GM21381 (cell line): ENCODE measurements at regions not wholly inside any gene's neighbourhood (a gene's known extent, or its start where the extent isn't known, plus 50 kb on each side); places are given as distances from the start of the nearest gene placed in this dataset.

Experiments used
- ATAC-seq: cut with Tn5 transposase; IDR thresholded peaks from one replicate; pipeline ENCODE4 v1.9.1; 2021; ENCODE audit warnings: mild to moderate bottlenecking, moderate library complexity; ENCODE audit not compliant: unreplicated experiment

- ATAC-seq: no peak
Observed at GRCh38 chr3:159937561-159938166, 51.0 kb upstream of the IL12A start.

GRCh38 chr3:159938714-159939113, 49.9 kb upstream of the IL12A start:
- ATAC-seq: no peak
